Brain microvascular endothelial cell (primary cell): ENCODE measurements at regions not wholly inside any gene's neighbourhood (a gene's known extent, or its start where the extent isn't known, plus 50 kb on each side); places are given as distances from the start of the nearest gene placed in this dataset.

Experiments used
- DNase-seq: peaks from one replicate; pipeline ENCODE4 v3.0.0-alpha.2; 2020
- H3K27ac ChIP-seq: fragments of 250-450 bp; sonication (Bioruptor Pico); 2 replicates; pipeline ENCODE4 v1.5.1; 2020; ENCODE audit warnings: mild to moderate bottlenecking, moderate library complexity
- H3K27me3 ChIP-seq: fragments of 250-450 bp; sonication (Bioruptor Pico); replicated peaks from 2 replicates; pipeline ENCODE4 v1.5.1; 2020; ENCODE audit warnings: mild to moderate bottlenecking
- H3K36me3 ChIP-seq: fragments of 250-450 bp; sonication (Bioruptor Pico); replicated peaks from 2 replicates; pipeline ENCODE4 v1.5.1; 2020; ENCODE audit warnings: mild to moderate bottlenecking
- H3K4me3 ChIP-seq: 2 replicates; pipeline ENCODE4 v1.5.1; 2011; ENCODE audit warnings: low read depth, mild to moderate bottlenecking, control low read depth, low read length, moderate library complexity
- CTCF ChIP-seq: IDR thresholded peaks from 2 replicates; pipeline ENCODE4 v1.5.1; 2011; ENCODE audit warnings: low read depth, mild to moderate bottlenecking, moderate library complexity, low read length, control low read depth, inconsistent platforms; ENCODE audit errors: missing control alignments
- in situ Hi-C: cut with HindIII; loops from 2 replicates; pipeline ENCODE4 v1.10.0; 2017; ENCODE audit warnings: low sequenced_read_pairs, low pct_ligation_motif_present

GRCh38 chrX:65610481-65610880, 57.0 kb upstream of the MSN start:
- Histone ChIP-seq H3K36me3 (no peaks in the 10 kb centered on the region), H3K4me3 (no peak overlapping the region), H3K27me3 (no peaks in the 10 kb centered on the region), H3K27ac (no peak overlapping the region)
- no peak for TF ChIP-seq CTCF
- no peak for DNase-seq
- in situ Hi-C loops, result no loop called here

GRCh38 chrX:65610040-65610439, 57.4 kb upstream of the MSN start:
- no peaks in the 10 kb centered on the region for H3K27me3 ChIP-seq
- no peaks in the 10 kb centered on the region for H3K36me3 ChIP-seq
- no peak for DNase-seq
- in situ Hi-C loops, result no loop called here
- no peak overlapping the region for H3K4me3 ChIP-seq
- no peak overlapping the region for H3K27ac ChIP-seq
- no peak for TF ChIP-seq CTCF

- no peak for DNase-seq
- no peak overlapping the region for H3K4me3 ChIP-seq
- in situ Hi-C loops, result no loop called here
- TF ChIP-seq CTCF, result no peak
- no peaks in the 10 kb centered on the region for H3K27me3 ChIP-seq
- no peak overlapping the region for H3K27ac ChIP-seq
- no peaks in the 10 kb centered on the region for H3K36me3 ChIP-seq
Measured at GRCh38 chrX:65609237-65609636, 58.2 kb upstream of the MSN start.

GRCh38 chrX:65608026-65608425, 59.4 kb upstream of the MSN start:
- no peak for DNase-seq
- Histone ChIP-seq H3K4me3 (no peak overlapping the region), H3K36me3 (no peaks in the 10 kb centered on the region), H3K27ac (no peak overlapping the region), H3K27me3 (no peaks in the 10 kb centered on the region)
- in situ Hi-C loops, result no loop called here
- no peak for TF ChIP-seq CTCF

GRCh38 chrX:65607070-65607742, 60.2 kb upstream of the MSN start:
- peak; percentile 20 for DNase-seq
- H3K27ac ChIP-seq, result no peak overlapping the region
- no peaks in the 10 kb centered on the region for H3K36me3 ChIP-seq
- no peaks in the 10 kb centered on the region for H3K27me3 ChIP-seq
- TF ChIP-seq CTCF, result no peak
- in situ Hi-C loops, result no loop called here
- H3K4me3 ChIP-seq, result no peak overlapping the region

GRCh38 chrX:65602221-65602560, 65.3 kb upstream of the MSN start:
- DNase-seq, result no peak
- in situ Hi-C loops, result no loop called here
- Histone ChIP-seq H3K36me3 (no peaks in the 10 kb centered on the region), H3K27me3 (no peaks in the 10 kb centered on the region), H3K27ac (peak overlapping the region; percentile 36), H3K4me3 (no peak overlapping the region)
- no peak for TF ChIP-seq CTCF
